PC-3 (cell line): ENCODE measurements at regions not wholly inside any gene's neighbourhood (a gene's known extent, or its start where the extent isn't known, plus 50 kb on each side); places are given as distances from the start of the nearest gene placed in this dataset.

Experiments used
- EZH2phosphoT487 ChIP-seq: fragments of 300-600 bp; sonication (generic); IDR thresholded peaks from 2 replicates; pipeline ENCODE4 v1.6.1; 2018; ENCODE audit warnings: mild to moderate bottlenecking, antibody characterized with exemption, low read length, borderline replicate concordance
- TF ChIP-seq, protein P1 (sequence below): fragments of 300-600 bp; sonication (generic); conservative IDR thresholded peaks from 2 replicates; pipeline ENCODE4 v1.5.1; 2017; ENCODE audit warnings: antibody characterized with exemption, low read depth, mild to moderate bottlenecking, low read length

DNA sequence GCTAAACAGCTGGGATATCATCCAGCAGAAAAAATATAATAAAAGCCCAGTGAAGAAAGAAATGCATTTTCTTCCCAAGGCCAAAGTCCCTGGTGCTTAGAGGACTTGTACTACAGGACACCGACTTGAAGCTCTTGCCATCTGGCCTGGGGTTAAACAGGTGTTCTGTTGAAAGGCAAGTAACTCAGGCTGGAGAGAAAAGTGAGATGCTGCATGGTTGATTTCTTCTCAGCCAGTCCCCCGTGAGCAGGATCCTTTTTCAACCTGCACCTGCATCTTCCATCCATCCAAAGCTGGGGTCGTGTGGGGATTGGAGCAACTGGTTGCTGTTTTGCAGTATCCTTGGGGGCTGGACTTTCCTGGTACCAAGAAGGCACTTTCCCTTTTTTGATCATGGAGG, 146.1 kb upstream of the RPS23 start:
- TF ChIP-seq, protein P1, sequence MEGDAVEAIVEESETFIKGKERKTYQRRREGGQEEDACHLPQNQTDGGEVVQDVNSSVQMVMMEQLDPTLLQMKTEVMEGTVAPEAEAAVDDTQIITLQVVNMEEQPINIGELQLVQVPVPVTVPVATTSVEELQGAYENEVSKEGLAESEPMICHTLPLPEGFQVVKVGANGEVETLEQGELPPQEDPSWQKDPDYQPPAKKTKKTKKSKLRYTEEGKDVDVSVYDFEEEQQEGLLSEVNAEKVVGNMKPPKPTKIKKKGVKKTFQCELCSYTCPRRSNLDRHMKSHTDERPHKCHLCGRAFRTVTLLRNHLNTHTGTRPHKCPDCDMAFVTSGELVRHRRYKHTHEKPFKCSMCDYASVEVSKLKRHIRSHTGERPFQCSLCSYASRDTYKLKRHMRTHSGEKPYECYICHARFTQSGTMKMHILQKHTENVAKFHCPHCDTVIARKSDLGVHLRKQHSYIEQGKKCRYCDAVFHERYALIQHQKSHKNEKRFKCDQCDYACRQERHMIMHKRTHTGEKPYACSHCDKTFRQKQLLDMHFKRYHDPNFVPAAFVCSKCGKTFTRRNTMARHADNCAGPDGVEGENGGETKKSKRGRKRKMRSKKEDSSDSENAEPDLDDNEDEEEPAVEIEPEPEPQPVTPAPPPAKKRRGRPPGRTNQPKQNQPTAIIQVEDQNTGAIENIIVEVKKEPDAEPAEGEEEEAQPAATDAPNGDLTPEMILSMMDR, result no peak
- TF ChIP-seq EZH2phosphoT487, result no peak
